ENCODE measurements at regions not wholly inside any gene's neighbourhood (a gene's known extent, or its start where the extent isn't known, plus 50 kb on each side); places are given as distances from the start of the nearest gene placed in this dataset.

DNA sequence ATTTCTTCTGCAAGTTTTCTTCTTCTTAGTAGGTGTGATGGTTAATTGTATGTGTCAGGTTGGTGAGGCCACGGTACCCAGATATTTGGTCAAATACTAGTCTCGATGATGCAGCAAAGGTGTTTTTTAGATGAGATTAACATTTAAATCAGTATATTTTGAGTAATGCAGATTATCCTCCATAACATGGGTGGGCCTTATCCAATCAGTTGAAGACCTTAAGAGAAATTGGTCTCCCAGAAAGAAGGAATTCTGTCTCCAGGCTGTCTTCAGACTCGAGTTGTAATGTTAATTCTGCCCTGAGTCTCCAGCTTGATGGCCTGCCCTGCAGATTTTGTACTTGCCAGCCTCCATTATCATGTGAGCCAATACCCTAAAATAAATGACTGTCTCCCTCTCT is 122.5 kb upstream of the TSPAN5 start:
- intact Hi-C loops (cut with DNase I) = no loop called here
- no peak overlapping the region for H3K4me3 ChIP-seq
- TF ChIP-seq, protein P1, sequence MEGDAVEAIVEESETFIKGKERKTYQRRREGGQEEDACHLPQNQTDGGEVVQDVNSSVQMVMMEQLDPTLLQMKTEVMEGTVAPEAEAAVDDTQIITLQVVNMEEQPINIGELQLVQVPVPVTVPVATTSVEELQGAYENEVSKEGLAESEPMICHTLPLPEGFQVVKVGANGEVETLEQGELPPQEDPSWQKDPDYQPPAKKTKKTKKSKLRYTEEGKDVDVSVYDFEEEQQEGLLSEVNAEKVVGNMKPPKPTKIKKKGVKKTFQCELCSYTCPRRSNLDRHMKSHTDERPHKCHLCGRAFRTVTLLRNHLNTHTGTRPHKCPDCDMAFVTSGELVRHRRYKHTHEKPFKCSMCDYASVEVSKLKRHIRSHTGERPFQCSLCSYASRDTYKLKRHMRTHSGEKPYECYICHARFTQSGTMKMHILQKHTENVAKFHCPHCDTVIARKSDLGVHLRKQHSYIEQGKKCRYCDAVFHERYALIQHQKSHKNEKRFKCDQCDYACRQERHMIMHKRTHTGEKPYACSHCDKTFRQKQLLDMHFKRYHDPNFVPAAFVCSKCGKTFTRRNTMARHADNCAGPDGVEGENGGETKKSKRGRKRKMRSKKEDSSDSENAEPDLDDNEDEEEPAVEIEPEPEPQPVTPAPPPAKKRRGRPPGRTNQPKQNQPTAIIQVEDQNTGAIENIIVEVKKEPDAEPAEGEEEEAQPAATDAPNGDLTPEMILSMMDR (IDR thresholded peaks at IDR 0.05) = no peak
- no peak overlapping the region for H3K27ac ChIP-seq
- no peaks in the 10 kb centered on the region for H3K4me1 ChIP-seq
- DNase-seq (ENCODE audit: low spot score in 2 of 2) = no peak
- no peaks in the 10 kb centered on the region for H3K36me3 ChIP-seq
- no peaks in the 10 kb centered on the region for H3K27me3 ChIP-seq
- H3K9me3 ChIP-seq = no peaks in the 10 kb centered on the region

DNA sequence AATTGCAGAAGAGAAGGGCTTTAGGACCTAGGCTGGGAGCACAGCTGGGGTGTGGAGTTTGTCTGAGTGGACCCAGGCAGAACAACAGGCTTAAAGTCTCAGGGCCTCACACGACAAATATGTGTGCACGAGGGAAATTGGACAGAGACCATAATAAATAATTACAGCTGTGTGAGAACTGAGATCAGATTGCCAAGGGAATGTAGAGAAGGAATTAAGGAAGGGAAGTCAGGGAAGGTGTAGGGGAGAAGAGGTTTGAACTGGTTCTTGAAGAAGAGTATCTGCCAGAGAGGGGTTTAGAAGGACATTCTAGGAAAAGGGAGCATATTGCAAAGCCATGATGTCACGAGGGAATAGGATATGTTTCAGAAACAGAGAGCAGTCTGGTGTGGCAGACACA is 120.7 kb upstream of the TSPAN5 start:
- Histone ChIP-seq H3K36me3 (no peaks in the 10 kb centered on the region), H3K27me3 (no peaks in the 10 kb centered on the region), H3K4me3 (no peak overlapping the region), H3K9me3 (no peaks in the 10 kb centered on the region), H3K27ac (no peak overlapping the region), H3K4me1 (no peaks in the 10 kb centered on the region)
- intact Hi-C loops (cut with DNase I) = no loop called here
- DNase-seq (ENCODE audit: low spot score in 2 of 2) = no peak
- TF ChIP-seq, protein P1 (IDR thresholded peaks at IDR 0.05) = no peak

DNA sequence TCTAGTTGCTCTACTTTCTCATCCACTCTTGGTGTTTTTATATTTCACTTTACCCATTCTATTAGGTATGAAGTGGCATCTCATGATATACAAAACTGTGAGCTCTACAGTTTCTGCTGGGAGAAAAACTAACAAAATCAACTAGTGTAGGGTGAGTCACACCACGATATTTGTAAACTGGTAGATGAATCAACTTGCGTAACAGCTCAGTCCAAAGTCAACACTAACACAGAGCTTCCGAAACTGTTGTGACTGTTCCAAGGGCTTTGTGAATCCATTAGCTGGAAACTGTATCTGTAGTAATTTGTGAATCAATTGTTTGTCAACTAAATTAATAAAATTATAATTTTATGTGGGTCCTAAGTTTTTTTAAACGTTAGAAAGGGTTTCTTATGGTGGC is 119.8 kb upstream of the TSPAN5 start:
- Histone ChIP-seq H3K27ac (no peak overlapping the region), H3K4me1 (no peaks in the 10 kb centered on the region), H3K4me3 (no peak overlapping the region), H3K36me3 (no peaks in the 10 kb centered on the region), H3K9me3 (no peaks in the 10 kb centered on the region), H3K27me3 (no peaks in the 10 kb centered on the region)
- intact Hi-C loops (cut with DNase I) = no loop called here
- TF ChIP-seq, protein P1 (IDR thresholded peaks at IDR 0.05) = no peak
- no peak for DNase-seq (ENCODE audit: low spot score in 2 of 2)

DNA sequence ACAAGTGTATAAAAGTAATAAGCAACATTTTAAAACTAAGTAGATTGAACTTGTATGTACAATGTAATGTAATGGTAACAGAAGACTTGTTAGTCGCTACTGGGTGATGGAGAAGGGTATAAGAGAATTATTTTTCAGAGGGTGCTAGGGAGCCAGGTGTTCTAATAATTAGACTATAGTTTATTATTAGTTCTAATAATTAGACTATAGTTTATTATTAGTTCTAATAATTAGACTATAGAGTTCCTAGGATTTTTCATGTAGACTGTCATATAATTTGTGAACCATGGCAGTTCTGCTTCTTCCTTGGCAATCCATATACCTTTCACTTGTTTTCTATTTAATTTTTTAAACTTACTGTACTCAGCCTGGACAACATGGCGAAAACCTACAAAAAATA is 117.3 kb upstream of the TSPAN5 start:
- Histone ChIP-seq H3K9me3 (no peaks in the 10 kb centered on the region), H3K4me3 (no peak overlapping the region), H3K27ac (no peak overlapping the region), H3K36me3 (no peaks in the 10 kb centered on the region), H3K4me1 (no peaks in the 10 kb centered on the region), H3K27me3 (no peaks in the 10 kb centered on the region)
- intact Hi-C loops (cut with DNase I) = no loop called here
- no peak for DNase-seq (ENCODE audit: low spot score in 2 of 2)
- TF ChIP-seq, protein P1 (IDR thresholded peaks at IDR 0.05) = no peak

DNA sequence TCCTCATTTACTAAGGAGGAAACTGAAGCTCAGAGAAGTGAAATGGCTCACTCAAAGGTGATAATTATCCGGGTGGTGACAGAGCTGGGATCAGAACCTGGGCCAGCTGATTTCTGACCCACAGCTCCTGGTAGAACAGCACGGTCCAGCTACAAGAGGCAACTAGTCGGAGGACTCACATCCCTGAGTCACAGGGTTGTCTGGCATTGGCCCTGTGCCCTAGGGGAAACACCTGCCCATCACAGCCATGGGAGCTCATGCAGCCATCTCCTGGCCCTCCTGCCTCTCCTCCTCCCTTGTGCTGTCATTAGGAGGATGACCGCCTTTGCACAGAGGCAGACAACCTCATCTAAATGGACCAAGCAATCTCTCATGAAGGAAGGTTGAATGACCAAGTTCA is 115.2 kb upstream of the TSPAN5 start:
- Histone ChIP-seq H3K36me3 (no peaks in the 10 kb centered on the region), H3K9me3 (peaks cover 4% of the 10 kb centered on the region in 2 donors), H3K4me1 (no peaks in the 10 kb centered on the region), H3K4me3 (no peak overlapping the region), H3K27me3 (no peaks in the 10 kb centered on the region), H3K27ac (no peak overlapping the region)
- intact Hi-C loops (cut with DNase I) = no loop called here
- no peak for DNase-seq (ENCODE audit: low spot score in 2 of 2)
- TF ChIP-seq, protein P1 (IDR thresholded peaks at IDR 0.05) = no peak

DNA sequence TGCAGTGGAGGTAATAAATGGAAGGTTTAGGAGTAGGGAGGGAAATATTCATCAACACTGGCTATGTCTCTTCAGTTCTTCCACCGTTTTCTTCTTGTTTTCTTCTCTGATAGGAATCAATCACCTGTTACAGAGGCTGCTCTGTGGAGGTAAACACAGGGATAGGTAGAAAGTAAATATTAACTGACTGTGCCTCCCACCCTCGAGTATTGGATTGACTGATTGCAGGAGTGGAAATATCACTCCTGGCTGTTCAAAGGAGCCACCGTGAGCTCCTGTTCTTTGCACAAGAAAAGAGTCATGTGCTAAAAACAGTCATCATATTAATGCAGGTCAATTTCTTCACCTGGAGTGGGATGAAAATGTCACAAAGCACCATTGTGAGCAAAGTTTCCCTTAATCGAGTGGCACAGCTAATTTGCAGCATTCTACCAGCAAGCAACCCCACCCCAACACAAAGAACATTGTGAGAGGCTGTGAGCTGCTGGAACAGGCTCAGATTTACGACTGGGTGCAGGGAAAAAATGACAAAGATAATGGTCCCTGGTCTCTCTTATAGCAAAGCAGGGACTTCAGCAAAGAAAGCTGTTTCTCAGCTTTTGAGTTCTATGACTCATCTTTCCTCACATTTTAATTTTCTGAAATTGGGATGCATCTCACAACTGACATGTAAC is 113.7 kb upstream of the TSPAN5 start:
- intact Hi-C loops (cut with DNase I) = no loop called here
- Histone ChIP-seq H3K4me1 (no peaks in the 10 kb centered on the region), H3K4me3 (no peak overlapping the region), H3K36me3 (no peaks in the 10 kb centered on the region), H3K9me3 (peaks cover 4% of the 10 kb centered on the region in 2 donors), H3K27ac (no peak overlapping the region), H3K27me3 (no peaks in the 10 kb centered on the region)
- DNase-seq (ENCODE audit: low spot score in 2 of 2) = no peak
- TF ChIP-seq, protein P1 (IDR thresholded peaks at IDR 0.05) = no peak
